Esophagus muscularis mucosa (tissue), 4 donors: ENCODE measurements at regions not wholly inside any gene's neighbourhood (a gene's known extent, or its start where the extent isn't known, plus 50 kb on each side); places are given as distances from the start of the nearest gene placed in this dataset.

Experiments used
- DNase-seq: peaks from one replicate; pipeline ENCODE4 v3.0.0-alpha.2; 2017; ENCODE audit errors: extremely low spot score
- H3K27ac ChIP-seq, 4 donors: fragments of 200-600 bp; sonication (generic); replicated peaks in 1 of 4; 1 replicate in 3 of 4; 2 replicates in 1 of 4; pipeline ENCODE4 v1.5.1; 2016 to 2019; ENCODE audit warnings: mild to moderate bottlenecking in 1 of 4
- H3K27me3 ChIP-seq, 4 donors: fragments of 200-600 bp; sonication (generic); one replicate each; pipeline versions ENCODE4 v1.5.1 to v1.6.0; 2016 to 2019
- H3K36me3 ChIP-seq, 4 donors: fragments of 200-600 bp; sonication (generic); one replicate each; pipeline ENCODE4 v1.5.1; 2016 to 2019
- H3K4me1 ChIP-seq, 4 donors: fragments of 200-600 bp; sonication (generic); one replicate each; pipeline ENCODE4 v1.5.1; 2016 to 2019
- H3K4me3 ChIP-seq, 4 donors: fragments of 200-600 bp; sonication (generic); 1 replicate in 2 of 4; 2 replicates in 2 of 4; pipeline ENCODE4 v1.5.1; 2016 to 2019; ENCODE audit warnings: mild to moderate bottlenecking in 4 of 4, moderate library complexity in 1 of 4
- H3K9me3 ChIP-seq, 4 donors: fragments of 200-600 bp; sonication (generic); 1 replicate in 3 of 4; 2 replicates in 1 of 4; pipeline ENCODE4 v1.5.1; 2016 to 2019
- CTCF ChIP-seq, 3 experiments: fragments of 200-600 bp in 2 of 3; fragments of 450-650 bp in 1 of 3; sonication (generic) in 2 of 3; IDR thresholded peaks; one replicate each; pipeline ENCODE4 v1.5.1; 2017 to 2019; ENCODE audit warnings: antibody characterized with exemption in 3 of 3, mild to moderate bottlenecking in 2 of 3, moderate library complexity in 1 of 3
- EP300 ChIP-seq: sonication (generic); formaldehyde crosslinking; IDR thresholded peaks from one replicate; pipeline ENCODE4 v1.6.1; 2017; ENCODE audit warnings: antibody characterized with exemption
- POLR2A ChIP-seq: fragments of 450-650 bp; IDR thresholded peaks from one replicate; pipeline ENCODE4 v1.6.1; 2017; ENCODE audit warnings: antibody characterized with exemption, moderate library complexity, mild to moderate bottlenecking, low read depth
- POLR2AphosphoS5 ChIP-seq, 2 donors: sonication (generic); formaldehyde crosslinking; IDR thresholded peaks; one replicate each; pipeline ENCODE4 v1.6.1; 2017; ENCODE audit warnings: antibody characterized with exemption in 2 of 2
- WGBS: methylation state at CpG from one replicate; pipeline ENCODE4 v1.1.5; 2018; 5-methylcytosine and 5-hydroxymethylcytosine counted together
- intact Hi-C: fragments of 100-400 bp; cut with DNase I; formaldehyde crosslinking; loops from one replicate; pipeline ENCODE4 v1.15.1; 2023

GRCh38 chr21:23955135-23955843 lies 1652.0 kb downstream of the MRPL39 start:
- TF ChIP-seq POLR2A (no peak), EP300 (no peak), CTCF (IDR thresholded peaks at IDR 0.05) (no peak), POLR2AphosphoS5 (IDR thresholded peaks at IDR 0.05) (no peak)
- Histone ChIP-seq H3K4me3 (no peak overlapping the region), H3K27ac (no peak overlapping the region), H3K36me3 (no peaks in the 10 kb centered on the region), H3K4me1 (no peaks in the 10 kb centered on the region), H3K9me3 (no peaks in the 10 kb centered on the region), H3K27me3 (no peaks in the 10 kb centered on the region)
- intact Hi-C loops = no loop called here
- DNase-seq = no peak
- 61% methylated on average over 5 of the region's 5 CpGs for WGBS

- Histone ChIP-seq H3K27ac (no peak overlapping the region), H3K4me3 (no peak overlapping the region), H3K4me1 (no peaks in the 10 kb centered on the region), H3K27me3 (no peaks in the 10 kb centered on the region), H3K36me3 (no peaks in the 10 kb centered on the region), H3K9me3 (no peaks in the 10 kb centered on the region)
- TF ChIP-seq CTCF (IDR thresholded peaks at IDR 0.05) (no peak), POLR2A (no peak), POLR2AphosphoS5 (IDR thresholded peaks at IDR 0.05) (no peak), EP300 (no peak)
- intact Hi-C loops = no loop called here
- no peak for DNase-seq
Measured at GRCh38 chr21:23952269-23952668, 1655.0 kb downstream of the MRPL39 start.

- Histone ChIP-seq H3K27me3 (no peaks in the 10 kb centered on the region), H3K4me3 (no peak overlapping the region), H3K27ac (no peak overlapping the region), H3K4me1 (no peaks in the 10 kb centered on the region), H3K9me3 (no peaks in the 10 kb centered on the region), H3K36me3 (no peaks in the 10 kb centered on the region)
- no peak for DNase-seq
- intact Hi-C loops = no loop called here
- TF ChIP-seq POLR2AphosphoS5 (IDR thresholded peaks at IDR 0.05) = no peak
- no peak for TF ChIP-seq EP300
- TF ChIP-seq CTCF (IDR thresholded peaks at IDR 0.05) = no peak
- TF ChIP-seq POLR2A = no peak
Measured at GRCh38 chr21:23951251-23951650, 1656.0 kb downstream of the MRPL39 start.

- intact Hi-C loops = no loop called here
- Histone ChIP-seq H3K9me3 (no peaks in the 10 kb centered on the region), H3K4me3 (no peak overlapping the region), H3K4me1 (no peaks in the 10 kb centered on the region), H3K27me3 (no peaks in the 10 kb centered on the region), H3K36me3 (no peaks in the 10 kb centered on the region), H3K27ac (no peak overlapping the region)
- WGBS = 88% methylated on average over 2 of the region's 2 CpGs
- TF ChIP-seq CTCF (IDR thresholded peaks at IDR 0.05) = no peak
- no peak for TF ChIP-seq POLR2AphosphoS5 (IDR thresholded peaks at IDR 0.05)
- TF ChIP-seq POLR2A = no peak
- TF ChIP-seq EP300 = no peak
- DNase-seq = no peak
Measured at GRCh38 chr21:23950344-23950743, 1656.9 kb downstream of the MRPL39 start.

- H3K4me3 ChIP-seq = no peak overlapping the region
- no peak for DNase-seq
- no peaks in the 10 kb centered on the region for H3K4me1 ChIP-seq
- TF ChIP-seq CTCF (IDR thresholded peaks at IDR 0.05) = no peak
- no peak for TF ChIP-seq POLR2AphosphoS5 (IDR thresholded peaks at IDR 0.05)
- no peak for TF ChIP-seq POLR2A
- TF ChIP-seq EP300 = no peak
- H3K36me3 ChIP-seq = no peaks in the 10 kb centered on the region
- WGBS = 79% methylated on average over 2 of the region's 2 CpGs
- H3K9me3 ChIP-seq = no peaks in the 10 kb centered on the region
- H3K27me3 ChIP-seq = no peaks in the 10 kb centered on the region
- H3K27ac ChIP-seq = no peak overlapping the region
- intact Hi-C loops = no loop called here
Measured at GRCh38 chr21:23949493-23949892, 1657.8 kb downstream of the MRPL39 start.
